Activated T-cell treated with anti-CD3 and anti-CD28 coated beads, Interleukin-2, amount 50 U/mL, for 4 hours (primary cell): ENCODE measurements at regions not wholly inside any gene's neighbourhood (a gene's known extent, or its start where the extent isn't known, plus 50 kb on each side); places are given as distances from the start of the nearest gene placed in this dataset.

Source experiments
- ATAC-seq, 2 donors: fragments of 200-7000 bp; cut with Tn5 transposase; one replicate each; pipeline ENCODE4 v1.10.0; 2021
- DNase-seq: peaks from one replicate; pipeline ENCODE4 v3.0.0-alpha.2; 2020
- H3K27me3 Mint-ChIP-seq: one replicate; pipeline ENCODE4 v1.8.0; 2021; ENCODE audit warnings: low read depth, mixed read lengths
- H3K36me3 Mint-ChIP-seq: one replicate; pipeline ENCODE4 v1.8.0; 2022; ENCODE audit warnings: mixed read lengths; ENCODE audit not compliant: insufficient read depth
- H3K4me1 Mint-ChIP-seq: one replicate; pipeline ENCODE4 v1.8.0; 2021; ENCODE audit warnings: low read depth, mixed read lengths
- H3K4me3 Mint-ChIP-seq: one replicate; pipeline ENCODE4 v1.8.0; 2021; ENCODE audit warnings: mild to moderate bottlenecking, moderate library complexity, mixed read lengths
- H3K9me3 Mint-ChIP-seq: one replicate; pipeline ENCODE4 v1.8.0; 2021; ENCODE audit warnings: mixed read lengths

DNA sequence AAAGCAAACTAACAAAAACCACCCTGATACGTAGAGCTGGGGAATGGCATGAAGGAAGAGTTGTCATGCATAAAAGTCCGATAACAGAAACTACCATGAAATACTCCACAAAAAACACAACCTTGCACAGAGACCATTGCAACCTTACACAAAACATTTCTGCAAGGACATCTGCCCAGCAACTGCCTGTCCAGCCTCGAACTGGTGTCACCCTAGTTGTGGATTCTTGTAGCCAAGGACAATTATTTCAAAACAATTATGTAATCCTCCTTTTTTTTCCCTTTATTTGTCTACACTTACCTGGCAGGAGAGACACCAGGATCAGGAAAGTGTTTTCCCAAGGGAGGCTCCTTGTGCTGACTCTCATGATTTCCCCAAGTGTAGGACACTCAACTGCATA lies 232.5 kb upstream of the SYNDIG1 start:
- DNase-seq: no peak
- no peak overlapping the region for H3K4me3 Mint-ChIP-seq
- no peaks in the 10 kb centered on the region for H3K36me3 Mint-ChIP-seq
- ATAC-seq: no peak
- H3K4me1 Mint-ChIP-seq: no peaks in the 10 kb centered on the region
- H3K27me3 Mint-ChIP-seq: peaks cover 5% of the 10 kb centered on the region
- no peaks in the 10 kb centered on the region for H3K9me3 Mint-ChIP-seq

DNA sequence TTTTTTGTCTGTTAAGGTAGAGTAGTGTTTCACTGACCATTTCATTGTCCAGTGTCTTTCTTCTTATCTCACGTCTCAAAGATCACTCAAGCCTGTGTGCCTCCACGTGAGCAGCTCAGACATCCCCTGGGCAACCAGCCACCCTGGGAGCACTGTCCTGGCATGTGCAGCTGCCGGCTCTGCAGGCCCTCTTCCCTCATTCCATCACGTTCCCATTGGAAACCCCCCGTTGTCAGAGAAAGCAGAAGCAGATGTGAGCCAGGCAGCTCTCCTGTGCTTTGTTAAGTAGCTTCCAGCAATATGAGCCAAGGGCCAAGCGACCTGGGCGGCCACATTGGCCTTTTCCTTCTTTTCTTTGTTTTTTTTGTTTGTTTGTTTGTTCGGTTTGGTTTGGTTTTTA lies 233.2 kb upstream of the SYNDIG1 start:
- peaks cover 4% of the 10 kb centered on the region for H3K27me3 Mint-ChIP-seq
- no peak for DNase-seq
- no peaks in the 10 kb centered on the region for H3K9me3 Mint-ChIP-seq
- H3K4me3 Mint-ChIP-seq: no peak overlapping the region
- ATAC-seq: no peak
- no peaks in the 10 kb centered on the region for H3K4me1 Mint-ChIP-seq
- no peaks in the 10 kb centered on the region for H3K36me3 Mint-ChIP-seq

GRCh38 chr20:24235296-24236175 lies 233.9 kb upstream of the SYNDIG1 start:
- Mint-ChIP-seq H3K36me3 (no peaks in the 10 kb centered on the region), H3K9me3 (no peaks in the 10 kb centered on the region)
- ATAC-seq: no peak

GRCh38 chr20:24227600-24227999 lies 239.0 kb upstream of the GGTLC1 start:
- ATAC-seq (no peak), DNase-seq (no peak)
- H3K9me3 Mint-ChIP-seq: no peaks in the 10 kb centered on the region
- H3K4me1 Mint-ChIP-seq: no peaks in the 10 kb centered on the region
- peaks cover 16% of the 10 kb centered on the region for H3K27me3 Mint-ChIP-seq
- H3K36me3 Mint-ChIP-seq: no peaks in the 10 kb centered on the region
- no peak overlapping the region for H3K4me3 Mint-ChIP-seq

More at GRCh38 chr20:24235296-24236175, 233.9 kb upstream of the SYNDIG1 start:
- no peak overlapping the region for H3K4me3 Mint-ChIP-seq
- DNase-seq: no peak
- peaks cover 4% of the 10 kb centered on the region for H3K27me3 Mint-ChIP-seq
- no peaks in the 10 kb centered on the region for H3K4me1 Mint-ChIP-seq

DNA sequence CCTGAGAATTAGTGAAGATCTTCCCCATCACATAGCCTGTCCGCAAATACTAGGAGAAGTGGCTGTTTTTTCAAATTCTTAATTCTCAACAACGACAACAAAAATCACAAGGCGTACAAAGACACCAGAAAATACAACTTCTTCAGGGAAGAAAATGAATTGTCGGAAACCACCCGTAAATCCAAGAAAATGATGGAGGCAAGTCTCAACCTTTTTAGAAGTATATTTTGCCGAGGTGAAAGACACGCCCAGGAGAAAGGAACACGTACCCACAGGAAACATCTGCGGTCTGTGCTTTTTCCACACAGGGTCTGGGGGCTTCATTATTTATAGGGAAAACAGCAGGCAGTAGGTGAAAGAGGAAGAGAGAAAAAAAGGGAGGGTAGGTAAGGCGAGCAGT lies 223.9 kb upstream of the GGTLC1 start:
- peaks cover 42% of the 10 kb centered on the region for H3K27me3 Mint-ChIP-seq
- H3K4me3 Mint-ChIP-seq: no peak overlapping the region
- H3K9me3 Mint-ChIP-seq: peaks cover 13% of the 10 kb centered on the region
- peaks cover 4% of the 10 kb centered on the region for H3K36me3 Mint-ChIP-seq
- DNase-seq (no peak), ATAC-seq (no peak)
- H3K4me1 Mint-ChIP-seq: peaks cover 2% of the 10 kb centered on the region

GRCh38 chr20:24211972-24212371 lies 223.4 kb upstream of the GGTLC1 start:
- no peak for DNase-seq
- ATAC-seq: no peak
- Mint-ChIP-seq H3K27me3 (peaks cover 42% of the 10 kb centered on the region), H3K4me3 (no peak overlapping the region), H3K9me3 (peaks cover 10% of the 10 kb centered on the region), H3K36me3 (peaks cover 4% of the 10 kb centered on the region), H3K4me1 (peaks cover 2% of the 10 kb centered on the region)

DNA sequence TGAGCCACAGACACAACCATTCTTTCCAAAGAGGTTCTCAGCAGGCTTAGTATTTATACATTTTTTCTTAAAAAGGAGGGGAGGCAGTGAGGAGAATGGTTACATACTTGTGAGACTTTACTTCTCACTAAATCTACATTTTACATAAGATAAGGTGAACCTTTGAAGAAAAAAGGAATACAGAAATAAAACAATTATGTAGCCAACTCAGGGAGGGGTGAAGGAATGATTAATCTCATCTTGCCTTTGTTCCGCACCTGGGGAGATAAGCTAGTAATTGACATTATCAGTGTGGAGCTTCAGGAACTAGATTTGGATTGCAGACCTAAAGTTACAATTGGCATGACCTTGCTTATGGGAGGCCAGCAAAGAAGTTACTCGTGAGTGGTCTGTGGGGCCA lies 221.8 kb upstream of the GGTLC1 start:
- peaks cover 2% of the 10 kb centered on the region for H3K36me3 Mint-ChIP-seq
- ATAC-seq: no peak
- H3K9me3 Mint-ChIP-seq: peaks cover 7% of the 10 kb centered on the region
- H3K4me3 Mint-ChIP-seq: no peak overlapping the region
- H3K27me3 Mint-ChIP-seq: peaks cover 32% of the 10 kb centered on the region
- no peak for DNase-seq
- peaks cover 2% of the 10 kb centered on the region for H3K4me1 Mint-ChIP-seq

DNA sequence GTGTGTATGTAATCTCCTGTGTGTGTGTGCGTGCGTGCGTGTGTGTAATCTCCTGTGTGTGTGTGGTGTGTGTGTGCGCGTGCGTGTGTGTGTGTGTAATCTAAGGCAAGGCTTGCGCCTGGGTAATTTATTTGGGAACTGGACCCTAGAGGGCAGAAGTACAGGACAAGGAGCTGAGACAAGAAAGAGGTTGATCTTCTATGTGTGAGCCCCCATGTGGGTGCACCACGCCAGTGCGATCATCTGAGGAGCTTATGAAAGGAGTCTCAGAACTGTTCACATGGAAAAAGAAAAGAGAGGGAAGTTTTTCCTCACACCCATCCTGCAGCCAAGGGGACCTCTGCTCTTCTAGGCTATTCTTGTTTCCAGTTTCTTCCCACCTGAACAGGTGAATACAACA lies 220.1 kb upstream of the GGTLC1 start:
- H3K4me3 Mint-ChIP-seq: no peak overlapping the region
- DNase-seq (no peak), ATAC-seq (no peak)
- H3K36me3 Mint-ChIP-seq: peaks cover 2% of the 10 kb centered on the region
- peaks cover 25% of the 10 kb centered on the region for H3K27me3 Mint-ChIP-seq
- H3K4me1 Mint-ChIP-seq: peaks cover 2% of the 10 kb centered on the region
- peaks cover 7% of the 10 kb centered on the region for H3K9me3 Mint-ChIP-seq

GRCh38 chr20:24207803-24208300 lies 219.3 kb upstream of the GGTLC1 start:
- Mint-ChIP-seq H3K4me1 (peaks cover 2% of the 10 kb centered on the region), H3K9me3 (peaks cover 7% of the 10 kb centered on the region), H3K36me3 (peaks cover 2% of the 10 kb centered on the region), H3K4me3 (no peak overlapping the region), H3K27me3 (peaks cover 19% of the 10 kb centered on the region)
- ATAC-seq (no peak), DNase-seq (no peak)

- no peak overlapping the region for H3K4me3 Mint-ChIP-seq
- DNase-seq (no peak), ATAC-seq (no peak)
- H3K9me3 Mint-ChIP-seq: peaks cover 7% of the 10 kb centered on the region
- peaks cover 2% of the 10 kb centered on the region for H3K36me3 Mint-ChIP-seq
- peaks cover 14% of the 10 kb centered on the region for H3K27me3 Mint-ChIP-seq
- no peaks in the 10 kb centered on the region for H3K4me1 Mint-ChIP-seq
Observed at GRCh38 chr20:24206995-24207394, 218.4 kb upstream of the GGTLC1 start.

- Mint-ChIP-seq H3K4me1 (no peaks in the 10 kb centered on the region), H3K4me3 (no peak overlapping the region), H3K9me3 (peaks cover 7% of the 10 kb centered on the region), H3K27me3 (peaks cover 11% of the 10 kb centered on the region), H3K36me3 (no peaks in the 10 kb centered on the region)
- ATAC-seq (no peak), DNase-seq (no peak)
Observed at GRCh38 chr20:24203526-24204183, 215.1 kb upstream of the GGTLC1 start.

DNA sequence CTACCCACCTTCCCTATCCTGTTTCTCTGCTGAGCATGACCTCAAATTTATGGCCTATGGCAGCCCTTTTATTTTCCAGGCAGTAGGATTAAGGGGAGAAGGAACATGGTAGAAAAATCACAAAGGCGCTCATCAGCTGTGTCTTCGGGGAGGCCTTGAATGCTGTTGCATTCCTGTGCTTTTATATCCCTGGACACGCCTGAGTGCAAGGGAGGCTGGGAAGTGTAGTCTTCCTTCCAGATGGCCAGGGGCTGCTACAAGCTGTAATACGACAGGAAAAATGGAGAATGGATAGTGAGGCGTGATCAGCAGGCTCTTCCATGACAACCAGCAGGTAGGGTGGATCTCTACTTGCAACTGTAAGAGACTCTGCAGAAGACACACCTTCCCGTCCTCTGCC lies 210.9 kb upstream of the GGTLC1 start:
- no peak overlapping the region for H3K4me3 Mint-ChIP-seq
- H3K9me3 Mint-ChIP-seq: no peaks in the 10 kb centered on the region
- H3K4me1 Mint-ChIP-seq: no peaks in the 10 kb centered on the region
- no peak for DNase-seq
- H3K27me3 Mint-ChIP-seq: peaks cover 11% of the 10 kb centered on the region
- H3K36me3 Mint-ChIP-seq: no peaks in the 10 kb centered on the region
- no peak for ATAC-seq

GRCh38 chr20:24194143-24194542 lies 205.6 kb upstream of the GGTLC1 start:
- ATAC-seq: no peak
- H3K4me1 Mint-ChIP-seq: no peaks in the 10 kb centered on the region
- H3K4me3 Mint-ChIP-seq: no peak overlapping the region
- H3K27me3 Mint-ChIP-seq: peaks cover 2% of the 10 kb centered on the region
- no peak for DNase-seq
- peaks cover 8% of the 10 kb centered on the region for H3K9me3 Mint-ChIP-seq
- no peaks in the 10 kb centered on the region for H3K36me3 Mint-ChIP-seq

GRCh38 chr20:24190905-24191304 lies 202.3 kb upstream of the GGTLC1 start:
- peaks cover 8% of the 10 kb centered on the region for H3K9me3 Mint-ChIP-seq
- no peaks in the 10 kb centered on the region for H3K4me1 Mint-ChIP-seq
- ATAC-seq (no peak), DNase-seq (no peak)
- no peaks in the 10 kb centered on the region for H3K36me3 Mint-ChIP-seq
- H3K4me3 Mint-ChIP-seq: no peak overlapping the region
- no peaks in the 10 kb centered on the region for H3K27me3 Mint-ChIP-seq

- H3K4me3 Mint-ChIP-seq: no peak overlapping the region
- peaks cover 7% of the 10 kb centered on the region for H3K9me3 Mint-ChIP-seq
- peaks cover 6% of the 10 kb centered on the region for H3K27me3 Mint-ChIP-seq
- no peaks in the 10 kb centered on the region for H3K36me3 Mint-ChIP-seq
- no peak for ATAC-seq
- no peak for DNase-seq
- H3K4me1 Mint-ChIP-seq: no peaks in the 10 kb centered on the region
Observed at GRCh38 chr20:24185791-24186190, 197.2 kb upstream of the GGTLC1 start.
